ENCODE measurements at regions not wholly inside any gene's neighbourhood (a gene's known extent, or its start where the extent isn't known, plus 50 kb on each side); places are given as distances from the start of the nearest gene placed in this dataset.
A peak's percentile ranks its signal among the peaks of the same experiment; 100 is the strongest.

DNA sequence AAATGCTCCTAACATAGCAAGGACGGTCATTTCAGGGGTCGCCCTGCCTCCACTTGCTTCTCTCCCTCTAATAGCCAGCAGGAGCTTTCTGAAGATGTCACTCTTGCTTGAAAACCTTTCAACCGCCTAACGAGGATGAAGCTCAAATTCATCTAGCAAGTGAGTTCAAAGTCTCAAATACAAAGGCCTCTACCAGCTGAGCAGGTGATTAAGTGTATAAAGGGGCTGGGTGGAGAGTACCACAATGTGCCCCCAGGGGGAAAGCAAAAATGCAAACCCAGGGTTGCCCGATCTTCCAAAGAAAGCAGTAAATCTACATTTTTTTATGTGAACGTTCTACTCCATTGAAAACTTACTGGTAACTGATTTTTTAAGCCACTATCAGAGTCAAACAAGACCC lies 50.4 kb upstream of the GRIP2 start:
- H3K36me3 ChIP-seq (ENCODE audit: control insufficient read depth, insufficient read depth, low read length): no peaks in the 10 kb centered on the region
- Mint-ChIP-seq H3K27me3 (peaks cover 19% of the 10 kb centered on the region), H3K4me3 (no peak overlapping the region), H3K36me3 (no peaks in the 10 kb centered on the region), H3K9me3 (no peaks in the 10 kb centered on the region), H3K27ac (no peak overlapping the region), H3K4me1 (no peaks in the 10 kb centered on the region)
- H3K9me3 ChIP-seq (ENCODE audit: control insufficient read depth in 2 of 2, low read length in 2 of 2): no peaks in the 10 kb centered on the region
- no peaks in the 10 kb centered on the region for H3K4me1 ChIP-seq (ENCODE audit: control insufficient read depth, insufficient read depth, low read length, poor library complexity, severe bottlenecking)
- H3K27ac ChIP-seq (ENCODE audit: insufficient read depth, low read length, poor library complexity, severe bottlenecking): no peak overlapping the region
- ATAC-seq (ENCODE audit: low read depth in 2 of 2) (no peak), DNase-seq (no peak)
- H3K4me3 ChIP-seq (ENCODE audit: low read depth, low read length): no peak overlapping the region
- H3K27me3 ChIP-seq (ENCODE audit: control insufficient read depth, insufficient read depth, low read length): no peaks in the 10 kb centered on the region

DNA sequence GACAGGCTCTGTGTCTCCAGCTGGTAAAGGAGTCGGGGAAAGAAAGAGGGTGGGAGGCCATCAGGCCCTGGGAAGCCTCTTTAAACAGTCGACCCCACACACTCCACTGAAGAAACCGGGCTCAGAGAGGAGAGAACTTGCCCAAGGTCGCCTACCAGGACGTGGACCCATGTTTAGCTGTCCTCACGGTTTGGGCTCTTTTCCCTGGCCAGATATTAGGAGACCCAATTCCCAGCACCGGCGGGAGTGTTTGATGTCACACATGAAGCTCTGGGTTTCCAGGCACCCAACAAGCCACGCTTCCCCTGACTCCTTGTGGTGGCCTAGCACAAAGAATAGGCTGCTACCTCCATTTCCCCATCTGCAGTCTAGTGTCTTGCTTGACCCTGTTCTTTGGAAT lies 52.2 kb upstream of the GRIP2 start:
- Mint-ChIP-seq H3K27ac (no peak overlapping the region), H3K9me3 (peaks cover 0 to 4% (median 0%) of the 10 kb centered on the region in 7 donors), H3K4me3 (no peak overlapping the region), H3K4me1 (no peaks in the 10 kb centered on the region), H3K36me3 (no peaks in the 10 kb centered on the region), H3K27me3 (peaks cover 30% of the 10 kb centered on the region)
- Histone ChIP-seq H3K4me1 (ENCODE audit: control insufficient read depth, insufficient read depth, low read length, poor library complexity, severe bottlenecking) (no peaks in the 10 kb centered on the region), H3K36me3 (ENCODE audit: control insufficient read depth, insufficient read depth, low read length) (no peaks in the 10 kb centered on the region), H3K27ac (ENCODE audit: insufficient read depth, low read length, poor library complexity, severe bottlenecking) (no peak overlapping the region), H3K27me3 (ENCODE audit: control insufficient read depth, insufficient read depth, low read length) (no peaks in the 10 kb centered on the region), H3K4me3 (ENCODE audit: low read depth, low read length) (no peak overlapping the region), H3K9me3 (ENCODE audit: control insufficient read depth in 2 of 2, low read length in 2 of 2) (no peaks in the 10 kb centered on the region)
- DNase-seq (no peak), ATAC-seq (ENCODE audit: low read depth in 2 of 2) (no peak)

DNA sequence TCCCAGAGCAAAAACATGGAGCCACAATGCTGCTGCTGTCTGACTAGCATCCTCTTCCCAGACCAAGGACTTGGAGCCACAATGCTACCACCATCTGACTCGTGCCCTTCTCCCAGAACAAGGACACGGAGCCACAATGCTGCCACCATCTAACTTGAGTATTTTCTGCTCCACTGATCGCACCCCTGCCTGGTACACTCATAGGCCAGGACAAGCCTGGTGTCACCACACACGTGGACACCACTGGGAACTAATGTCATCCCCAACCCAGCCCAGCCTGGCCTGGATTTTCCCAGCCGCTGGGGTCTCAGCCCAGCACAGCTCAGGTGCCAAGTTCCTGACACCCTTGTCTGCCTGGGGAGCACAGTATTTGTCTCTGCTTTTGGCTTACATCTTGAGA lies 52.7 kb upstream of the GRIP2 start:
- no peak for ATAC-seq (ENCODE audit: low read depth in 2 of 2)
- H3K4me3 Mint-ChIP-seq: no peak overlapping the region
- no peaks in the 10 kb centered on the region for H3K9me3 ChIP-seq (ENCODE audit: control insufficient read depth in 2 of 2, low read length in 2 of 2)

DNA sequence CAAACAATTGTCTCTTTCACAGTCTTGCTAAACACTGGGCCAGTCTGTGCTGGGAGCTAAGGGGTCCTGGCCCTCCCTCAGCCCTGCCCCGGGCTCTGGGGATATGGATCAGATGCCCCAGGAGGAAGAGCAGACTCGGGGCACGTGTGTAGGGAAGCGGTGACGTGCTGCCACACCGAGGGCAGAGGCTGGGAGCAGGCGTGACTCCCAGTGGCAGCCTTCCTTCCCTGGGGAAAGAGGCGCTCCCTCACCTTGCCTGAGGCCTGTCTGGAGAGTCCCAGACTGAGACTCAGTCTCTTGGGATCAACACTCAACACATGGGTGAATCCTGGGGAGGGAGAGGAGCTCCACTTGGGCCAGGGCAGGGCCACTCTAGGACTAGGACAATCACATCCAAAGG lies 54.1 kb upstream of the GRIP2 start:
- Histone ChIP-seq H3K9me3 (ENCODE audit: control insufficient read depth in 2 of 2, low read length in 2 of 2) (no peaks in the 10 kb centered on the region), H3K27me3 (ENCODE audit: control insufficient read depth, insufficient read depth, low read length) (peaks cover 5% of the 10 kb centered on the region), H3K4me3 (ENCODE audit: low read depth, low read length) (no peak overlapping the region), H3K36me3 (ENCODE audit: control insufficient read depth, insufficient read depth, low read length) (no peaks in the 10 kb centered on the region), H3K27ac (ENCODE audit: insufficient read depth, low read length, poor library complexity, severe bottlenecking) (no peak overlapping the region), H3K4me1 (ENCODE audit: control insufficient read depth, insufficient read depth, low read length, poor library complexity, severe bottlenecking) (no peaks in the 10 kb centered on the region)
- Mint-ChIP-seq H3K27me3 (peaks cover 40% of the 10 kb centered on the region), H3K36me3 (peaks cover 3% of the 10 kb centered on the region), H3K27ac (no peak overlapping the region), H3K4me1 (no peaks in the 10 kb centered on the region), H3K4me3 (no peak overlapping the region), H3K9me3 (peaks cover 0 to 11% (median 3%) of the 10 kb centered on the region in 7 donors)
- no peak for ATAC-seq (ENCODE audit: low read depth in 2 of 2)
- DNase-seq: no peak

More for the DNA sequence above, 52.7 kb upstream of the GRIP2 start:
- H3K36me3 Mint-ChIP-seq: no peaks in the 10 kb centered on the region
- Histone ChIP-seq H3K4me1 (ENCODE audit: control insufficient read depth, insufficient read depth, low read length, poor library complexity, severe bottlenecking) (no peaks in the 10 kb centered on the region), H3K27ac (ENCODE audit: insufficient read depth, low read length, poor library complexity, severe bottlenecking) (no peak overlapping the region), H3K27me3 (ENCODE audit: control insufficient read depth, insufficient read depth, low read length) (peaks cover 3% of the 10 kb centered on the region), H3K4me3 (ENCODE audit: low read depth, low read length) (no peak overlapping the region), H3K36me3 (ENCODE audit: control insufficient read depth, insufficient read depth, low read length) (no peaks in the 10 kb centered on the region)
- peaks cover 30% of the 10 kb centered on the region for H3K27me3 Mint-ChIP-seq
- DNase-seq: no peak
- H3K4me1 Mint-ChIP-seq: no peaks in the 10 kb centered on the region
- no peak overlapping the region for H3K27ac Mint-ChIP-seq
- H3K9me3 Mint-ChIP-seq: peaks cover 0 to 4% (median 0%) of the 10 kb centered on the region in 7 donors

DNA sequence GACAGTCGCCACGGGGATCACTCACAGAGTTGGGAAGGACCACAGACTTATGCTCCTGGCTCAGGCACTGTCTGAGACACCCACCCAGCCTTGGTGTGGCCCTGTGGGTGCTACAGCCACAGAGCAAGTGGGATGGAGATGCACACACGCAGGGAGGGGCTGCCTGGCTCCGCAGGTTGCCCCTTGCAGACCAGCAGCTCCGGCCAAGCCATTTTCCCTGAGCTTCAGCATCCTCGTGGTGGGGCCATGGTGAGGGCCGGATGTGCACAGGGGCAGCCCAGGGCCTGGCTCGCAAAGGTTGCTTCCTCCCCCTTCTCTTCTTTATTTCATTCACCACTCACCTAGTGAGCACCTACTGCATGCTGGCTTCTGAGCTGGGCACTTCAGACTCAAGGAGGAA lies 55.4 kb upstream of the GRIP2 start:
- Mint-ChIP-seq H3K4me3 (no peak overlapping the region), H3K36me3 (peaks cover 3% of the 10 kb centered on the region), H3K27me3 (peaks cover 44% of the 10 kb centered on the region), H3K9me3 (peaks cover 0 to 11% (median 4%) of the 10 kb centered on the region in 7 donors), H3K27ac (no peak overlapping the region), H3K4me1 (no peaks in the 10 kb centered on the region)
- H3K27ac ChIP-seq (ENCODE audit: insufficient read depth, low read length, poor library complexity, severe bottlenecking): no peak overlapping the region
- H3K9me3 ChIP-seq (ENCODE audit: control insufficient read depth in 2 of 2, low read length in 2 of 2): no peaks in the 10 kb centered on the region
- no peak overlapping the region for H3K4me3 ChIP-seq (ENCODE audit: low read depth, low read length)
- H3K27me3 ChIP-seq (ENCODE audit: control insufficient read depth, insufficient read depth, low read length): peaks cover 14% of the 10 kb centered on the region
- no peaks in the 10 kb centered on the region for H3K4me1 ChIP-seq (ENCODE audit: control insufficient read depth, insufficient read depth, low read length, poor library complexity, severe bottlenecking)
- DNase-seq (no peak), ATAC-seq (ENCODE audit: low read depth in 2 of 2) (no peak)
- no peaks in the 10 kb centered on the region for H3K36me3 ChIP-seq (ENCODE audit: control insufficient read depth, insufficient read depth, low read length)

DNA sequence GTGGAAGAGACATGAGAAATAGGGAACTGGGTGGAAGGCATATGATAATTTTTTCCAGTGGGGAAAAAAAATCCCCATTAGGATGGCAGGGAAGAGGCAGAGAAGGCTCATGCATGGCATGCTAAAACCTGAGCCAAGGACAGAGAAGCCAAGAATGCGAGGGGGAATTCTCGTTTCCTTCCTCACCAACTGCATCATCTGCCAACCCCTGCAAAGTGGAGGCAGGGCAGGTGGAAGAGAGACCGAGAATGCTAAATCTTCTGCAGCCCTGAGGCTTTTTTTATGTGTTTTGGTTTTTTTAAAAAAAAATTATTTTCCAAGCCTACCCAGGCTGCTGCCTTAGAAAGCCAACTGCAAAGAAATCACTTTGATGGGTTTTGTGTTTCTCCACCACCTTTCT lies 54.3 kb upstream of the CCDC174 start:
- Histone ChIP-seq H3K4me3 (ENCODE audit: low read depth, low read length) (no peak overlapping the region), H3K36me3 (ENCODE audit: control insufficient read depth, insufficient read depth, low read length) (no peaks in the 10 kb centered on the region), H3K27me3 (ENCODE audit: control insufficient read depth, insufficient read depth, low read length) (peaks cover 20% of the 10 kb centered on the region), H3K27ac (ENCODE audit: insufficient read depth, low read length, poor library complexity, severe bottlenecking) (no peak overlapping the region), H3K4me1 (ENCODE audit: control insufficient read depth, insufficient read depth, low read length, poor library complexity, severe bottlenecking) (no peaks in the 10 kb centered on the region), H3K9me3 (ENCODE audit: control insufficient read depth in 2 of 2, low read length in 2 of 2) (no peaks in the 10 kb centered on the region)
- no peak overlapping the region for H3K27ac Mint-ChIP-seq
- H3K36me3 Mint-ChIP-seq: peaks cover 3% of the 10 kb centered on the region
- peaks cover 0 to 11% (median 4%) of the 10 kb centered on the region in 7 donors for H3K9me3 Mint-ChIP-seq
- no peak for ATAC-seq (ENCODE audit: low read depth in 2 of 2)
- H3K4me3 Mint-ChIP-seq: no peak overlapping the region
- H3K4me1 Mint-ChIP-seq: no peaks in the 10 kb centered on the region
- DNase-seq: no peak
- peaks cover 52% of the 10 kb centered on the region for H3K27me3 Mint-ChIP-seq

DNA sequence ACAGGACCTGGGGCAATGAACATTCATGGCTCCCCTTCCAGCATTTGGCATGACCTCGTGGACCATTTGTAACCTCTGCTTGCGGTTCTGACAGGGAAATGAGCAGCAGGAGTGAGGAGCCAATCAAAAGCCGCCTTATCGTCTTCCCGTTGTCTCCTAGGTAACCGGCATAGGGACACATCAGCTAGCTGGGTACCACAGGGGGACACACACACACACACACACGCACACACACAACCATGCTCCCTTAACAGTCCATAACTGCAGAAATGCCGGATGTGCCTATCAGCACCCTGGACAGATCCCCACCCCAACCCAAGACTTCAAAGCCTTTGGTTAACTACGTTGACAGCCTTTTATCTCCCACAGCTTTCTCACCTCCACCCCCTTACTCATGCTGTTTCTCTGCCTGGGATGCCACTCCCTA lies 53.4 kb upstream of the CCDC174 start:
- Mint-ChIP-seq H3K4me1 (peaks cover 0 to under 1% (median 0%) of the 10 kb centered on the region in 4 donors), H3K27ac (no peak overlapping the region), H3K9me3 (peaks cover 0 to 12% (median 4%) of the 10 kb centered on the region in 7 donors), H3K27me3 (peaks cover 50% of the 10 kb centered on the region), H3K4me3 (no peak overlapping the region), H3K36me3 (peaks cover 3% of the 10 kb centered on the region)
- H3K4me1 ChIP-seq (ENCODE audit: control insufficient read depth, insufficient read depth, low read length, poor library complexity, severe bottlenecking): no peaks in the 10 kb centered on the region
- no peak overlapping the region for H3K4me3 ChIP-seq (ENCODE audit: low read depth, low read length)
- no peaks in the 10 kb centered on the region for H3K36me3 ChIP-seq (ENCODE audit: control insufficient read depth, insufficient read depth, low read length)
- H3K27ac ChIP-seq (ENCODE audit: insufficient read depth, low read length, poor library complexity, severe bottlenecking): no peak overlapping the region
- peaks cover 20% of the 10 kb centered on the region for H3K27me3 ChIP-seq (ENCODE audit: control insufficient read depth, insufficient read depth, low read length)
- no peak for ATAC-seq (ENCODE audit: low read depth in 2 of 2)
- no peaks in the 10 kb centered on the region for H3K9me3 ChIP-seq (ENCODE audit: control insufficient read depth in 2 of 2, low read length in 2 of 2)
- peak in 2 of 3 donors; percentile 24 to 64 for DNase-seq

DNA sequence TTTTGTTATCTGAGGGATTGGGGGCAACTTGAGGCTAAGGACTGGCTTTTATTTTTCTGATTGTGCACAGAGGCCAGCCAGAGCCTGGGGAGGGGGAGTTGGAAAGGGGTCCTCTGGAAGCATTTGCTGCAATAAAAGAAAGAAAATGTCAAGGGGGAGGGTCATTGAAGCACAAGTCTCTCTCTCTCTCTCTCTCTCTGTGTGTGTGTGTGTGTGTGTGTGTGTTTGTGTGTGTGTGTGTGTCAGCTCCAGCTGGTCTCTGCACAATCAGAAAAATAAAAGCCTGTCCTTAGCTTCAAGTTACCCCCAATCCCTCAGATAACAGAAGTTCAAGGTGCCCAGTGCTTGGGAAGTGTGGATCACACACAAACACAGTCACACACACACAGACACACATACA lies 52.1 kb upstream of the CCDC174 start:
- Histone ChIP-seq H3K4me1 (ENCODE audit: control insufficient read depth, insufficient read depth, low read length, poor library complexity, severe bottlenecking) (no peaks in the 10 kb centered on the region), H3K27me3 (ENCODE audit: control insufficient read depth, insufficient read depth, low read length) (peaks cover 27% of the 10 kb centered on the region), H3K27ac (ENCODE audit: insufficient read depth, low read length, poor library complexity, severe bottlenecking) (no peak overlapping the region), H3K36me3 (ENCODE audit: control insufficient read depth, insufficient read depth, low read length) (no peaks in the 10 kb centered on the region), H3K9me3 (ENCODE audit: control insufficient read depth in 2 of 2, low read length in 2 of 2) (peaks cover 0 to 6% of the 10 kb centered on the region in 2 experiments), H3K4me3 (ENCODE audit: low read depth, low read length) (no peak overlapping the region)
- peaks cover 0 to 15% (median 4%) of the 10 kb centered on the region in 7 donors for H3K9me3 Mint-ChIP-seq
- peaks cover 58% of the 10 kb centered on the region for H3K27me3 Mint-ChIP-seq
- peaks cover 0 to 3% (median 0%) of the 10 kb centered on the region in 4 donors for H3K4me1 Mint-ChIP-seq
- no peak overlapping the region for H3K27ac Mint-ChIP-seq
- ATAC-seq (ENCODE audit: low read depth in 2 of 2): no peak
- H3K4me3 Mint-ChIP-seq: no peak overlapping the region
- peaks cover 3% of the 10 kb centered on the region for H3K36me3 Mint-ChIP-seq
- no peak for DNase-seq

Data from CD4-positive, CD25-positive, alpha-beta regulatory T cell (primary cell).